NCI-H2107 (cell line): ENCODE measurements at regions not wholly inside any gene's neighbourhood (a gene's known extent, or its start where the extent isn't known, plus 50 kb on each side); places are given as distances from the start of the nearest gene placed in this dataset.
"Not testable (repeated sequence)": the region's sequence is repeated elsewhere in the genome, so short reads cannot be mapped to it uniquely, and the experiment has no call there.

Experiments
- DNase-seq: peaks from one replicate; lab custom pipeline; 2025; lab: John Stamatoyannopoulos, UW

GRCh38 chr12:14213542-14213941 lies 151.9 kb upstream of the ATF7IP start:
- no peak for DNase-seq

GRCh38 chr12:14214495-14214894 lies 151.0 kb upstream of the ATF7IP start:
- no peak for DNase-seq

- DNase-seq, result not testable (repeated sequence)
Observed at GRCh38 chr12:14215949-14216348, 149.5 kb upstream of the ATF7IP start.

GRCh38 chr12:14216405-14217294 lies 148.8 kb upstream of the ATF7IP start:
- no peak for DNase-seq

- DNase-seq, result no peak
Observed at GRCh38 chr12:14219156-14219555, 146.3 kb upstream of the ATF7IP start.

- DNase-seq, result not testable (repeated sequence)
Observed at GRCh38 chr12:14219670-14220069, 145.8 kb upstream of the ATF7IP start.

GRCh38 chr12:14225064-14225463 lies 140.4 kb upstream of the ATF7IP start:
- DNase-seq, result no peak

- not testable (repeated sequence) for DNase-seq
Observed at GRCh38 chr12:14235176-14235575, 130.3 kb upstream of the ATF7IP start.

GRCh38 chr12:14236641-14237040 lies 128.8 kb upstream of the ATF7IP start:
- DNase-seq, result not testable (repeated sequence)

GRCh38 chr12:14238221-14238792 lies 127.2 kb upstream of the ATF7IP start:
- DNase-seq, result no peak

GRCh38 chr12:14239350-14239934 lies 126.0 kb upstream of the ATF7IP start:
- no peak for DNase-seq

GRCh38 chr12:14239935-14240872 lies 125.3 kb upstream of the ATF7IP start:
- DNase-seq, result no peak

GRCh38 chr12:14240873-14241220 lies 124.6 kb upstream of the ATF7IP start:
- no peak for DNase-seq

GRCh38 chr12:14242825-14243224 lies 122.7 kb upstream of the ATF7IP start:
- not testable (repeated sequence) for DNase-seq

- DNase-seq, result no peak
Observed at GRCh38 chr12:14243941-14244340, 121.5 kb upstream of the ATF7IP start.

GRCh38 chr12:14244876-14245669 lies 120.4 kb upstream of the ATF7IP start:
- DNase-seq, result no peak

GRCh38 chr12:14247166-14247565 lies 118.3 kb upstream of the ATF7IP start:
- DNase-seq, result no peak

- DNase-seq, result no peak
Observed at GRCh38 chr12:14249368-14249767, 116.1 kb upstream of the ATF7IP start.

- no peak for DNase-seq
Observed at GRCh38 chr12:14252697-14253096, 112.8 kb upstream of the ATF7IP start.

- DNase-seq, result no peak
Observed at GRCh38 chr12:14253496-14253895, 112.0 kb upstream of the ATF7IP start.

- DNase-seq, result no peak
Observed at GRCh38 chr12:14254781-14255180, 110.7 kb upstream of the ATF7IP start.
